Stimulated activated CD8-positive, alpha-beta memory T cell treated with anti-CD3 and anti-CD28 coated beads, Interleukin-7, amount 100 ng/mL, for 48 hours (primary cell): ENCODE measurements at regions not wholly inside any gene's neighbourhood (a gene's known extent, or its start where the extent isn't known, plus 50 kb on each side); places are given as distances from the start of the nearest gene placed in this dataset.
"Not testable (repeated sequence)": the region's sequence is repeated elsewhere in the genome, so short reads cannot be mapped to it uniquely, and the experiment has no call there.

Experiments used
- DNase-seq, 2 donors: peaks; one replicate each; pipeline ENCODE4 v3.0.0-alpha.2; 2020; ENCODE audit warnings: low read depth in 1 of 2; ENCODE audit errors: extremely low read depth in 1 of 2

DNA sequence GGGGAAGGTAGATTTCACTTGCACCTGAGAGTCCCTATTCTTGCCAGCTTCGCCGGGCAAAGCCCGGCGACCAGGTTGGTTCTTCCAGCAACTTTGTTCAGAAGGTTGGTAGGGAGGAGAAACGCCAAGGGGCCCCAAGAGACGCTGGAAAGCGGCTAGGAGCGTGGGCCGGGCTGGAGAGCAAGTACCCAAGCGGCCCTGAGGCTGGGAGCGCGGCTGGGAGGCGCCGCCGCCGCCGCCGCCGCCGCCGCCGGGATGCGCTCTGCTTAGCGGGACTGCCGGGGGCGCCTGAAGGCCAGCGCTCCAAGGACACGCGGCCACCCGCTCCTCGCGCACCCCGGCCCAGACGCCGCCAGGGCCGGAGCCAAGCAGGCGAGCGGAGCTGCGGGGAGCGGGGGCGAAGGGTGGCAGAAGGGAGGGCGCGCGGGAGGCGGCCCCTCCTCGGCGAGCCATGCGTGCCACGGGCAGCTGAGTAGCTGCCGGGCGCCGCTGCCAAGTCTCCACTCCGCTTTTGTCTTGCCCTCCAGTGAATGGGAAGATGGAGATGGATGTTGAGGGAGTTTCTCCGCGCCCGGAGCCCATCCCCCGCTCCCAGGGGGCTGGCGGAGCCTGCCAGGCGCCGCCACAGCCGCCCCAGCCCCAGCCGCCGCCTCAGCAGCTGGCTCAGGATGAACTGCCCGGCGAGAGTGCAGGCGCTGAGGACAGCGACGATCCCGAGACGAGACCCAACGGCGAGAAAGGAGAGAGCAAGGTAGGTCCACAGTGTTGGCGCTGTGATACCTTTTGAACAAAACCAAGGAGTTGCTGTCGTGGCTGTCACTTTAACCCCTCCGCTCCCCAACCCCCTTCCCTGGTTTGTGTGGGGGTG, 227.4 kb upstream of the AZI2 start:
- no peak for DNase-seq

DNA sequence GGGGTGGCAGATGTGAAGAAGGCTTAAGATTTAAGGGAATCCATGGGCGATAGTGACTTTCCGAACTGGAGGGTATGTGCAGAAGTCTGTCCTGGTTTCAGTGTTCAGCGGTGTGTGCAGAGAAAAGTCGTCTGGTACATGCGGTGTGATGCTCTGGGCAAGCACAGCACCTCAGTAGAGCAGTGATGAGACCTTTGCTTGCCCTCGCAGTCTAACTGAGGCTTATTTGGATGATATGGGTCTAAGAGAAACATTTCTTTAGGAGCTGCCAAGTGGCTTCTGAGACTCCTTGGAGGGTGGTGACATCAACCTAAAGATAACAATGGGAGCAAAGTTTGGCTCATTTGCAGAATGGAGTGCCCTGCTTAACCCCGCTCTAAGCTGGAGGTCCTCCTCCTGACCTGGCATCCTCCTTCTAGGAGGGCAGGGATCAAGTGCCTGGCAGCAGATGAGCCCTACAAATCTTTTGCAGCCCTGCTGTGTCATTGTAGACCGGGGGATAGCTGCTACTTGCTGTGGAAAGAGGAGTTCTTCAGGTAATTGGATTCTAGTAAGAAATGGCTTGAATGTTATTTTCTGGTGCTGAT, 228.1 kb upstream of the AZI2 start:
- DNase-seq = no peak

DNA sequence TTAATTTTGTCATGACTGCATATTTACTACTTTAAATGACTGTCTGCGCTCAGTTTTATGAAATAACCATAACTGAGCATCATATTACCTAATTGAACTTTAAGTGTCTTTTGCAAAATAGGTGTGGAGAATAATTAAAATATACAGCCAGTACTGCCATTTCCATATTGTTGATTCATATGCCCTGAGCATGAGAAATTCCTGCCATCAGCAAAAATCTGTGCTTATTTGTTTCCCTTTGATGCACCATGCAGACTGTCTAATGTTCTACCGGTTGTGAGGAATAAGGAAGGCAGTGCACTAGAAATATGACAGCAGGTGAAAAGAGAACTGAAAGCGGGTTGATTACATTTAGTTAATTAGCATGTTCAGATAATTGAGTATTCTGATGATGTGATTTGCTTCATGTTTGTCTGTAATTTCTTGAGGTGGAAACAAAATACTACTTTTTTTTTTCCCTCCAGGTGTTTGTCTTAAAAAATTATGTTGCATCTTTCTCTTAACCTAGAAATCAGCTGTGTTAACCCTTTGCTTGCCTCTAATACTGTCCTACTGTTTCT, 229.4 kb upstream of the AZI2 start:
- no peak for DNase-seq

DNA sequence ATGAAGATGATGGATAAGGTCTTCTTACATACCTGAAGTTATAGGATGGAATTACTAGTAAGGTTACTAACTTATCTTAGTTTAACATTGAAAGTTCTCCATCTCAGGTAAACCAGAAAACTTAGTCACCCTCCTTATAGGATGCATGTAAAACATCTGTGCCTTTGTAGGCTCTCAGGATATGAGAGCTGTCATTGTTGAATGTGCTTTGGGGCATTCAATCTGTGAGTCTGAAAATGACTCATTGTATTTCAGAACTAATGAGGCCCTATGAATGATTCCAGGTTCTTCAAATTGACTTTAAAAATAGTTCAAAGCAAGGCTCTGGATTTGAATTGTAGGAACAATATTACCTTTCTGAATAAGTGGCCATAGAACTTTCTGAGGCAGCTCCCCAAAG, 237.7 kb upstream of the AZI2 start:
- no peak for DNase-seq

DNA sequence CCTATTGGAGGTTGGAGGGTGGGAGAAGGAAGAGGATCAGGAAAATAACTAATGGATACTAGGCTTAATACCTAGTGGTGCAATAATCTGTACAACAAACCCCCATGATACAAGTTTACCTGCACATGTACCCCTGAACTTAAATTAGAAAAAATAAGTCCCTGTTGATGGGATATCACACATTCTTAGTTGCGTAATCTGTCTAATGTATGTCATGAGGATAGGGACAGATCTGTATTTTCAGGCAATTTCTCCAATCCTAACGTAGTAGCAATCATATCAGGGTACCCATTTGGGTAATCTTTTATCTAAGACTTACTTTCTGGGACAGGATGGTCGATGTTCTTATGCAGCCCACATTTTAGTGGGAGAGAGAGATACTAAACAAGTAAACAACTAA, 239.1 kb upstream of the AZI2 start:
- DNase-seq = no peak

DNA sequence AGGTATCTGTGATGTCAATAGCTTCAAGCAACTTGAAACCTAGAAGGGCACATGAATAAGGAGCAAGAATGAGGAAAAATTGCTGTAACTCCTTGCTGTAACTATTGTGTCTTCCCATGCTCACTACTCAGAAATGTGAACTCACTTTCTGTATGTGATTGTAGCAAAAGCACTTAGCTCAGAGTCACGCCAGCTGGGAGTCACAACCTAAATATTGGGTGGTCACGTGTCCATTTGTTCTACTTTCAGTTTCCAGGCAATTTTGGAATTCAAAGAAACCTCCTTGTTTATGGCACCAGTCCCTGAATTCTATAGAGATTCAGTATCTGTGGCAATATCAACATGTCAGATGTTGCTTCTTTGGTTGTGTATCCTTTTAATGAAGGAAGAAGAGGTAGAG, 241.6 kb upstream of the AZI2 start:
- no peak for DNase-seq

DNA sequence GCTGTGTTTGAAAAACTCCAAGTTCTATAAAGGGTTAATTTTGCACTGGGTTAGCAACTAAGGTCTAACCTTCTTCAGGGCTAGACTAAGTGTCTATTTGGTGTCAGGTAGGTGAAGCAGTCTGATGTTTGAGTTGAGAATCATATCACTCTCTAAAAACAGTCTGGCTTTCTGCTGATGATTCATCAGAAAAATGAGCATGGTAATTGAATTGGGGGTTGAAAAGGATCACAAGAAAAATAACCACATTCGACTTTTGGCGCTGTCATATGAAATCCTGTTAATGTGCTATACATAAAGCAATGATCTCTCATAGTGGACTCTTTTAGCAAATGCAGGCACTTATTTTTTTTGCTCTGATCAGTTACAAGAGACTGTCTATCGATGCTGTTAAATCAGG, 242.2 kb upstream of the AZI2 start:
- DNase-seq = no peak

DNA sequence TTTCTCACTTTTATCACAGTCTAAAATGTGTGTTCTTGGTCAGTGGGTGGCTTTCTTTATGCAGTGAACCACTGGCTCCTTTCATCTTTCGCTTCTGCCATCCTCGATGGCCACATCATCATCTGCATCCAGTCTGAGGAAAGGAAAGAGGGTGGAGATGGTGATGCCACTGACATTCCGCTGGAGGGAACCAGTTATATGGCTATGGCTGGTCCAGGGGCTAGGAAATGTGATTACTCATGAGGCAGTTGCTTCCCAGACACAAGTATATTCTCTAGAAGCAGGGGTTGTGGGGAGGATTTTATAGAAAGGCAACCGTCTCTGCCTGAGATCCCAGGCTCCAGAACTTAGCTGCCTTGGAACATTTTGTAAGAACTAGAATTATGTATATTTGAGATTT, 246.7 kb upstream of the AZI2 start:
- DNase-seq = no peak

DNA sequence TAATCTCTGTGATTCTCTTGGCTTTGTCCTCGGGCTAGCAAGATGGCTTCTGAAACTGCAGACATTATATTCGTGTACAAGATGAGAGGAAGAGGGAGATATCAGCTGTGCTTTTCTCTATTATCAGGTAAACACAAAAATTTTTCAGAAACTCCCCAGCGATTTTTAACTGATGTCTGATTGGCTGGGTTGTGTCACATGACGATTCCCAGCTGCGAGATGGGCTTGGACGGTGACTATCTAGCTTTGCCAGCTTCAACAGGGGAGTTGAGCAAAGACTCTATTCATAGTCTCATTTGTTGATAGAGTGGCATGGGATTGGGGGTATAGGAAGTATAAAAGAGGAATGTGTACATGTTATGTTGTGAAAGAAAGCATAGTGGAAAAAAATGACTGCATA, 248.8 kb upstream of the AZI2 start:
- DNase-seq = no peak

DNA sequence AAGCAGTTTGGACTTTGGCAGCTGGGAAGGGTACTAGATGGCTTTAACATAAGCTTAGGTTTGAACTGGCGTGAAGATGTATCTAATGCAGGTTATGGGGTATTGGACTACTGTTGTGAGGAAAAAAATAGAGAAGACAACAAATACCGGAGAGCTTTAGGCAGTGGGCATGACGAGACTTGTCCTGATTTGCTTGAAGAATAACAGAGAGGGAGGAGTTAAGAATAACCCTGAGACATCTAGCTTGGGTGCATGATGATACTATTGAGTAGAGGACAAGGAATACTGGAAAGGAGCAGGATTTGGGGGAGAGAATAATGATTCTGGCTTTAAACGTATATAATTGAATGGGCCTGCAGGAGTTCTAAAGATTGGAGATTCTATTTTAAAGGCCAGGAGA, 249.5 kb upstream of the AZI2 start:
- no peak for DNase-seq

DNA sequence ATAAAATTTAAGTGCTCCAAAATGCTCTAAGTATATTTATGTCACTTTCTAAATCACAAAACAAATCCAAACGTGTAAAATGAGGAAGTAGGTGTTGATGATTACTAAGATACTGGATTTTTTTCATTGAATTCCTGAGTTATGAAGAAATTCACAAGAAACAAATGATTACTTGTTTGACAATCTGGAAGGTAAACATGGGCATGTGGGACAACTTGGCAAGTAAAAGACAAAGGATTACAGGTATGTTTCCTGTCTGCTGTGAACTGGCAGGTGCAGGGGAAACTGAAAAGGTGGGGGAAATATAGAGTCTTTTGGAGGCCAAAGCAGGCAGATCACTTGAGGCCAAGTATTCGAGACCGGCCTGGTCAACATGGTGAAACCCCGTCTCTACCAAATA, 252.7 kb upstream of the AZI2 start:
- no peak for DNase-seq

DNA sequence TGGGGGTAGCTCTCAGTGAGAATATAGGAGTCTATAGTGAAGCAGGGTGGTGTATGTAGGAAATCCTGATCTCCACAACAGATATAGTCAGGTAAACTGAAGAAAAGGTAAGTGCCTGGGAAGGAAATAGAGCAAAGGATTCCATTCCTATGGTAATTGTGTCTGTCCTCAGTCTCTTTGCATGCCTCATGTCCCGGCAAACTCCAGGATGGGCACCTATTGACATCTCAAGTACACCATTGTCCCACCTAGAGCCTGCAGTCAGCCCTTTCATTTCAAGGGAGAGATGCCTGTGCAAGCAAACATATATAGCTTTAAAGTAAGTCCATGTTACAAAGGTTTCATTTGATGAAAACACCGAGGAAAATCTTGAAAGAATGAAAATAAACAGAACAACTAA, 257.7 kb upstream of the AZI2 start:
- no peak for DNase-seq

DNA sequence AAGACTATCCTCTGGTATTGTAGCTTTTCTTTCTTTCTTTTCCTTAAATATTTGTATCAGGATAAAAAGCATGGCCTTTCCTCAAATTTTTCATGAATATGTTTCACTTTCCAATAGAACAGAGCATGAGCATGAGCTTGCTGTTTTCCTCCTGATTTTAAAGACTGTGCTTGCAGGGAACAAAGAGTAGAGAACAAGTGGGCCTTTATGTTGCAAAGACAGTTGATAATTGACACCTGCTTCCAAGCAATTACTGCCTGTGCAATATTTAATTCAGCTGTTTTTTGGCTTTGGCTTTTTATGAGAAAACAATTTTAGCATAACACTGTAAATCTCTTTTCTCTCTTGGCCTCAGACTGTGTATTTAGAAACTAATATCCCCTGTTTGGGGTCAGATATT, 263.6 kb upstream of the AZI2 start:
- DNase-seq = no peak

DNA sequence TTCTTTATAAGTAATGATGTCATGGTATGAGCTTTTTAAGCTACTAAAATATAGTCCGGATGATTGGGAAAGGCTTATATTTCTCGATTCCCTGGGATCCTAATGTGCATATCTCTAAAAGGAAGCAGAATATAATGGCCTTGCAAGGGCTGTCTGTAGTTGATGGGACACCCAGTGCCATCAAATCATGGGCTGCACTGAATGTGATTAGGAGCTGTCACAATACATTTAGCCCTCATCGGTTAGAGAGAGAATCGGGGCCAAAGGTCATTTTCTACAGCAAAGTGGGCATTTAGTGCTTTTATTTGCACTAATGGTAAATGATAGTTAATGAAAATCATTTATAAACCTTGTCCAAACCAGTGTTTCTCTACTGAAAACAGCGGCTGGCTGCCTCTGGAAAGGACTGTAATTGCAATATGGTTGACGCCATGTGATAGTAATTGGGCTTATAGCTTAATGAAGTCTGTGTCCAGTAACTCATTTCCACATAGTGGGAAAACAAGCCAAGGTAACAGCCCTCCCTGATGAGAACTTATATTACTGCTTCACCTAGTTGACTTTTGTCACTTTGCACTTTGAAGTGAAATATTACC, 265.0 kb upstream of the AZI2 start:
- no peak for DNase-seq

DNA sequence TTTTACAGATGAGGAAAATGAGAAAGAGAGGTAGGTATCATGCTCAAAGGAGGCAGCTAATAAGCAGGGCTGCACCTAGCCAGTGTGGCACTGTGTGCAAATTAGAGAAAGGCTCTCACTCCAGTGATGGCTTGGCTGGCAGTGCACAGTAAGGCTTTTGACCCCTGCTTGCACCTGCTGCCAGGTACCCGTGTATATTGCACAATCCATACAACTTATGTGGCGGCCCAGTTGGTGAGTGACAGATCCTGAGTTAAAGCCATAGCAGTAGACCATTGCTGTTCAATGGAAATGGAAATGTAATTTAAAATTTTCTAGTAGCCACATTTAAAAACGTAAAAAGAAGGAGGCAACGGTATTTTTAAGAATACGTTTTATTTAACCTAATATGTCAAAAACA, 266.4 kb upstream of the AZI2 start:
- no peak for DNase-seq

DNA sequence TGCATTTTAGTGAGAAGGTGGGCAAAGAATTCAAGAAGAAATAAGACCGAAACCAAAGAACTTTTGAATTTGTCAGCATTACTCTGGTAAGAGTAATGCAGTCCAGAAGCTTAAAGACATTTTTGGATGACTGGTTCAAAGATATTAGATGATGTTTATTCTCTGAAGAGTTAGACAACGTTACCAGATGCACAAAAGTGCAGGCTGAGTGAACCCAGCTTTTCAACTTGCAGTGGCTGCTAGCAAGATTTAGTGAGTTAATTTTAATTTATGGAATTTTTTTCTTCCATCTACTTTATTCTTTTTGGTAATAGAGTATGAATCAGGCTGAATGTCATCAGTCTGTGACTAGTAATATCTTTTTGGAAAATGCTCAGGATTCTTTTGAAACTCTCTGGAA, 267.3 kb upstream of the AZI2 start:
- no peak for DNase-seq

DNA sequence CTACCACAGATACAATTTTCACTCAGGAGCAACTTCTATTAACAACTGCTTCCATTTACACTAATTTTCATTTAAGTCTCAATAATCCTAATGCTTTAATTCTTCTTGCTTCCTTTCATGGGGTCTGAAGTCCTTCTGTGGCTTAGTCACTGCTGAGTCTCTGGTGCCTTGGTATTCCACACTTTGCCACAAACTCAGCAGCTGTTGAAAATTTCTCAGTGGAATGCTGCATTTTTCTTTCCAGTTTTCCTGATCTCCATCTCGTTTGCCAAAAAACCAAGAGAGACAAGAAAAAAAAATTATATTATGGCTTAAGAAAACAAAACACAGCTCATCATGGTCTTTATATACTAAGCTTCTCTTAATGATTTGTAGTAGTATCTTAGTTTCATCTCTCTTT, 269.2 kb upstream of the AZI2 start:
- DNase-seq = no peak

DNA sequence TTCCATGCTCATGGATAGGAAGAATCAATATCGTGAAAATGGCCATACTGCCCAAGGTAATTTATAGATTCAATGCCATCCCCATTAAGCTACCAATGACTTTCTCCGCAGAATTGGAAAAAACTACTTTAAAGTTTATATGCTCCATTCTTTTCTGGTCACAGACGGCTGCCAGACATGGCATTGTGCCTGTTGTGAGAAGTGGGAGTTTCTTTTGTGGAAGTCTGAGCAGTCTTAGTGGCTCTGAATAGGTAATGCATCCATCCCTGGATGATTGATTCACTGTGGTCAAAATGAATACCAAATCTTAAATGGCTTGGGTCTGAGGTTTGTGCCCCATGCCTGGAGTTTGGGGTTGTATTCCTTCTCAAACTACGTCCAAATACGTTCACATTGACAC, 274.5 kb upstream of the AZI2 start:
- DNase-seq = no peak

DNA sequence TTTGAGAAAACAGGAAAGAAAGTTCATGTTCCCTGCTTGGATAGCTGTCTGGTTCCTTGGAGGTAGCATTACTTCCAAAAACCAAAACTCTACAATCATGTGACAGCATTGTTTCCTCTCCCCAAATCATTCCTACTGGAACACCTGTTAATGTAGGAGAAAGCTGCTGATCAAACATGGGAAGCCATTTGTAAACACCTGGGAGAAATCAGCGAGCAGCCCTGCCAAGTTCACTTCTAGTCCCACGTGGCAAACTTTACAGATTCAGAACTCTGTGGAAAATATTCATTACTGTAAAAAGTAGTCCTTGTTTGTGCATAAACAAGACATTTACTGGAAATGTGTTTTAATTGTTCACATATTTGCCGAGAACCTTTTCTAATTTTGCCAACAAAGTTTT, 275.5 kb upstream of the AZI2 start:
- DNase-seq = no peak

DNA sequence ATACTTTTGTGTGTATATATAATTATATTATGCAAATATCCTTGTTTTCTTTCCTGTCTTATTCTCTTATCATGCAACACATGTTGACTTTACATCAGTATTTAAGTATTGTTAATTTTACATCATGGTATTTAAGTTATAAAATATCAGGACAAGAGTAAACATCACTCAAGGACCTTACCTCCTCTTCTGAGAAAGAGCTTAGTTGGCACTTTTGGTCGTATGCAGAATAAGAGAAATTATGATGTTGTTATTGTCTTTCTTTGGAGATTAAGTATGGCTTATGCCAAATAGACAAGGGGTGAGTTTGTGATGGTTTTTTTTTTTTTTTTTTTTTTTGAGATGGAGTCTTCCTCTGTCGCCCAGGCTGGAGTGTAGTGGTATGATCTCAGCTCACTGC, 279.2 kb upstream of the AZI2 start:
- DNase-seq = not testable (repeated sequence)

DNA sequence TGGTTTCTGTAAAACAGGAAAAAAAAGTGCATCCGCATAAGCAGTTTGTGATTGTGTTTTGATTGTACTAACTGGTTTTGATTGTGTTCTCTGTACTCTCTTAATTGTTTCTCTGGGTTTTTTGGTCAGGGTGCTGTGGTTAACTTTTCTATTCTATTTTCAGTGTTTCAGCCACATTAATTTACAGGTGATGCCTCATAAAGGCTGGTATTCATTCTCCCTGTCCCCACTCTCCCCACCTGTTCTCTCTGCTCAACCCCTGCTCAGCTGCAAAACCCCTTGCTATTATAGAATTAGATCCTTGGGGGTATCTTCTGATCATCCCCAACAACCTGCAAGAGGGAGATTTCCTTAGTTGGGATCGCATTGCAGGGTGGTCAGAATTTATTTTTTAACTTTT, 285.4 kb upstream of the AZI2 start:
- no peak for DNase-seq

DNA sequence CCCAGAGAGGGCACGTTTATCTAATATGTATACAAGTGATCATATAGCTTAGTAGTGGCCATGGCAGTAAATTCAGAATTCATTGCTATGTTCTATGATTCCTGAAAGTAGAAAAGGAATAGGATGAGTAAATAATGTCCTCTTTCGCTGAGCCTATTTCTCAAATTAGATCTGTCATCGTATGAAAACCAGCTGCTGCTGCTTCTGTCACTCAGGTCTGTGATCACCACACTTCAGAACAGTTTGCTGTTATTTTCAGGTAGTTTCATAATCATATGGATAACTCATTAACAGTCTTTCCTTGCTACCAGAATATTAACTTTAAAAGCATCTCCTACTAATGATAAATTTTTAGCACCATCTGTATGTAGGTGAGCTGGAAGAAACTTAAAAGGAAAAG, 289.1 kb upstream of the AZI2 start:
- DNase-seq = no peak
